ENCODE measurements at regions not wholly inside any gene's neighbourhood (a gene's known extent, or its start where the extent isn't known, plus 50 kb on each side); places are given as distances from the start of the nearest gene placed in this dataset.
A peak's percentile ranks its signal among the peaks of the same experiment; 100 is the strongest.

DNA sequence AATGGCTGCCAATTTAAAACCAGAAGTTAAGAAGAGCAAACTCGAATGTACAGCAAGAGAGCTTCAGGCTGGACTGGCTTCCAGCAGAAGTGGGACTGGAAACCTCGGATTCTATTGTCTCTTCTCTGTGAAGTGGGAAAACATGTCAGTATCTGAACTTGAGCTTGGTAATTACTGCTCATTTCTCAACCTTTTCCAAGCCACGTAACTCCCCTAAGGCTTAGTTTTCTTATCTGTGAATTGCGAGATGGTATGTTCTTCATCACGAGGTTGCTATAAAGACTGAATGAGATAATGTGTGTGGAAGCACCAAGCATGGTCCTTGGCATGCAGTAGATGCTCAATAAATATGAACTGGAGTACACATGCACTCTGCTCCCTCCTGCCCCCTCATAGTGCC lies 259.4 kb upstream of the SPRED2 start:
- Mint-ChIP-seq H3K4me3 (no peak overlapping the region), H3K27me3 (peaks cover 19 to 28% (median 26%) of the 10 kb centered on the region in 3 donors), H3K4me1 (no peaks in the 10 kb centered on the region), H3K9me3 (no peaks in the 10 kb centered on the region), H3K36me3 (no peaks in the 10 kb centered on the region), H3K27ac (no peak overlapping the region)
- DNase-seq (no peak), ATAC-seq (ENCODE audit: low read depth in 2 of 2) (no peak)

GRCh38 chr2:65688141-65688886 lies 255.9 kb upstream of the SPRED2 start:
- H3K27ac Mint-ChIP-seq, result no peak overlapping the region
- H3K4me1 Mint-ChIP-seq, result no peaks in the 10 kb centered on the region
- H3K36me3 Mint-ChIP-seq, result no peaks in the 10 kb centered on the region
- peaks cover 0 to 4% (median 2%) of the 10 kb centered on the region in 7 donors for H3K9me3 Mint-ChIP-seq
- ATAC-seq (ENCODE audit: low read depth in 2 of 2) (no peak), DNase-seq (no peak)
- peaks cover 24 to 33% (median 28%) of the 10 kb centered on the region in 3 donors for H3K27me3 Mint-ChIP-seq
- no peak overlapping the region for H3K4me3 Mint-ChIP-seq

- no peak for DNase-seq
- Mint-ChIP-seq H3K36me3 (no peaks in the 10 kb centered on the region), H3K9me3 (peaks cover 0 to 11% (median 3%) of the 10 kb centered on the region in 7 donors), H3K27me3 (peaks cover 26 to 32% (median 28%) of the 10 kb centered on the region in 3 donors), H3K27ac (no peak overlapping the region), H3K4me3 (no peak overlapping the region), H3K4me1 (no peaks in the 10 kb centered on the region)
- no peak for ATAC-seq (ENCODE audit: low read depth in 2 of 2)
Observed at GRCh38 chr2:65687614-65688013, 255.2 kb upstream of the SPRED2 start.

GRCh38 chr2:65686928-65687521 lies 254.6 kb upstream of the SPRED2 start:
- H3K36me3 Mint-ChIP-seq, result no peaks in the 10 kb centered on the region
- peaks cover 0 to 17% (median 5%) of the 10 kb centered on the region in 7 donors for H3K9me3 Mint-ChIP-seq
- ATAC-seq (ENCODE audit: low read depth in 2 of 2) (no peak), DNase-seq (no peak)
- no peak overlapping the region for H3K4me3 Mint-ChIP-seq
- H3K27me3 Mint-ChIP-seq, result peaks cover 23 to 34% (median 27%) of the 10 kb centered on the region in 3 donors
- H3K27ac Mint-ChIP-seq, result no peak overlapping the region
- H3K4me1 Mint-ChIP-seq, result no peaks in the 10 kb centered on the region

GRCh38 chr2:65681503-65681902 lies 249.1 kb upstream of the SPRED2 start:
- Mint-ChIP-seq H3K4me3 (no peak overlapping the region), H3K36me3 (no peaks in the 10 kb centered on the region), H3K27ac (no peak overlapping the region), H3K9me3 (peaks cover 0 to 29% (median 9%) of the 10 kb centered on the region in 7 donors), H3K27me3 (peaks cover 32 to 55% (median 46%) of the 10 kb centered on the region in 3 donors), H3K4me1 (no peaks in the 10 kb centered on the region)
- ATAC-seq (ENCODE audit: low read depth in 2 of 2) (no peak), DNase-seq (no peak)

DNA sequence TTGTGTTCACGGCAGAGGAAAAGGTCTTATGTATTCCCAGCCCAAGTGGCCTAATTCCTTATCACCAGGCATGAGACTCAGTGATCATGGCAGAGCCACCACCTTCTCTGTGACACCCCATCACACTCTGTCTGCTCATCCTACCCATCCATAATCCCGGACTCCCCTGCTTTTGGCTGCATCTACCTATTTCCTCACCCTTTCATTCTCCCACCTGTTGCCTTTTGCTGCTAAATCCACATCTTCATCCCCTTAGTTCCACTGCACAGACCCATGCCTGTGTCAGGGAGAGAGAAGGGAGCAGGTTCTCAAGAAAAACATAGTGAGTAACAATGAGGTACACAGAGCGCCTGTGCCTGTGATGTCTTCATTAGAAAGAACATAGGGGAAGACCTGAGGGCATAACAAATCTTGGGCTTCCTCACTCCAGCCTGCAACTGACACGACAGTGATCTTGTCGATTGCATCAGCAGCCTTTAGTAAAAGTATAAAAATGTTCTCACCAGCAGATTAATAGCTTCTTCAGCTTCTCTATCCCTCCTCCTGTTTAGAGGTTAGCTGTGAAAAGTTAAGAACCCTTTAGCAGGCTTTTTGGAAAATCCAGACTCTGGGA lies 246.5 kb upstream of the SPRED2 start:
- Mint-ChIP-seq H3K36me3 (peaks cover 12 to 13% of the 10 kb centered on the region in 2 donors), H3K27ac (no peak overlapping the region), H3K4me1 (no peaks in the 10 kb centered on the region), H3K9me3 (peaks cover 4 to 51% (median 23%) of the 10 kb centered on the region in 7 donors), H3K27me3 (peaks cover 43 to 66% (median 66%) of the 10 kb centered on the region in 3 donors), H3K4me3 (no peak overlapping the region)
- ATAC-seq (ENCODE audit: low read depth in 2 of 2) (no peak), DNase-seq (no peak)

GRCh38 chr2:65675350-65675749 lies 243.0 kb upstream of the SPRED2 start:
- peaks cover 12 to 13% of the 10 kb centered on the region in 2 donors for H3K36me3 Mint-ChIP-seq
- peaks cover 38 to 56% (median 43%) of the 10 kb centered on the region in 3 donors for H3K27me3 Mint-ChIP-seq
- no peak for ATAC-seq (ENCODE audit: low read depth in 2 of 2)
- H3K4me1 Mint-ChIP-seq, result no peaks in the 10 kb centered on the region
- H3K9me3 Mint-ChIP-seq, result peaks cover 4 to 29% (median 22%) of the 10 kb centered on the region in 7 donors
- DNase-seq, result no peak
- no peak overlapping the region for H3K4me3 Mint-ChIP-seq
- H3K27ac Mint-ChIP-seq, result no peak overlapping the region

DNA sequence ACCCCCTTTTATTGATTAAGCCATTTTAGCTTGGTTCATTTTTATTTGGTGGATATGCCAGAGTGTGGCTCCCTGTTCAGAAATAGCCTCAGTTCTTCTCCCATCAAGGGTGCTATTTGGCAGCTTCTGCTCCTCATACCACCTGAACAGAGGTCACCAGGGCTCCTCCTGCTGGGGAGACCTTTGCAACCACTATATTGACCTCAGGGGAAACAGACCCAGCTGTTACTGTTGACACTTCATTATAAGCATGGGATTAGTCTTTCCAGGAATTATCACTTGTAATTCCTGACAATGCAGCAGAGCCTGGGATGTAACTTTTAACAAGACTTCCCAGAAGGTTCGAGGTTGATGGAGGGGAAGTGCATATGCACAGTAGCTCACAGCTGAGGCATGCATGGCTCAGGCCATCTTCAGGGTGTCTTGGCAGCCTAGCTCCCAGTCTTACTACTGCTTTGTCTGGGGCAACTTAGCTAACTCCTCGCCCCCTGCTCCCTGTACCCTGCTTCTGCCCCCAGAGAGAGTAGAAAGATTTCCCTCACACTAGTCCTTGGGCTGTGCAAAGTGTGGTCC lies 239.4 kb upstream of the SPRED2 start:
- peaks cover 14 to 48% (median 31%) of the 10 kb centered on the region in 7 donors for H3K9me3 Mint-ChIP-seq

DNA sequence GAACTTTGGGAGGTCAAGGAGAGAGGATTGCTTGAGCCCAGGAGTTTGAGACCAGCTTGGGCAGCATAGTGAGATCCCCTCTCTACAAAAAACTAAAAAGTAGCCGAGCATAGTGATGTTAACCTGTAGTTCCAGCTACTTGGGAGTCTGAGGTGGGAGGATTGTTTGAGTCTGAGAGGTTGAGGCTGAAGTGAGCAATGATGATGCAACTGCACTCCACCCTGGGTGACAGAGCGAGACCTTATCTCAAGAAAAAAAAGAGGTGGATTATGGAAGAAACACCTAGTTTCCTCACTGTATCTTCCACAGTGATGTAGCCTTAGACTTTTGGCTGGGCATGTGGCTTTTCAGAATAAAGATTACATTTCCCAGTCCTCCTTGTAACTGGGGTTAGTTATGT lies 237.2 kb upstream of the SPRED2 start:
- DNase-seq, result no peak
- Mint-ChIP-seq H3K27ac (no peak overlapping the region), H3K4me1 (no peaks in the 10 kb centered on the region), H3K36me3 (peaks cover 0 to 19% of the 10 kb centered on the region in 2 donors), H3K9me3 (peaks cover 10 to 31% (median 19%) of the 10 kb centered on the region in 7 donors), H3K27me3 (peaks cover 18 to 28% (median 27%) of the 10 kb centered on the region in 3 donors), H3K4me3 (no peak overlapping the region)
- no peak for ATAC-seq (ENCODE audit: low read depth in 2 of 2)

More for the DNA sequence above, 239.4 kb upstream of the SPRED2 start:
- H3K27me3 Mint-ChIP-seq, result peaks cover 20 to 43% (median 24%) of the 10 kb centered on the region in 3 donors
- H3K36me3 Mint-ChIP-seq, result peaks cover 12 to 32% of the 10 kb centered on the region in 2 donors
- DNase-seq (no peak), ATAC-seq (ENCODE audit: low read depth in 2 of 2) (no peak)
- H3K4me1 Mint-ChIP-seq, result no peaks in the 10 kb centered on the region
- no peak overlapping the region for H3K4me3 Mint-ChIP-seq
- no peak overlapping the region for H3K27ac Mint-ChIP-seq

DNA sequence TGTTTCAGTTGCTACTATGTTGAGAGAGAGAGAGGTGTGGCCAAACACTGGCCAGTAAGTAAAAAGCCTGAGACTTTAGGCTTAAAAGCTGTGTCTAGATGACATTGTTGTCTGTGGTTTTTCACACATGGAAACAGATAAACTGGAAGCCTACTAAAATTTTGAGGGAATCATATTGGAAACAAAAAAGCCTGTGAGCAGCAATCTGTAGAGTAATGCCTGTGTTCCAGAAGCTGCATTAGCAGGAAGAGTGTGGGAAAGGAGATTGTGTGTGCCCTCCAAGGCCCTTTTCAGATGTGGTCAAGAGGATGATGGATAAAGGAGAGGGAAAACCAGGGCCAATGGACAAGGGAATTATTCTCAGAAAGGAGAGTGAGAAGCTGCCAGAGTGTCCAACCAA lies 236.3 kb upstream of the SPRED2 start:
- no peaks in the 10 kb centered on the region for H3K4me1 Mint-ChIP-seq

DNA sequence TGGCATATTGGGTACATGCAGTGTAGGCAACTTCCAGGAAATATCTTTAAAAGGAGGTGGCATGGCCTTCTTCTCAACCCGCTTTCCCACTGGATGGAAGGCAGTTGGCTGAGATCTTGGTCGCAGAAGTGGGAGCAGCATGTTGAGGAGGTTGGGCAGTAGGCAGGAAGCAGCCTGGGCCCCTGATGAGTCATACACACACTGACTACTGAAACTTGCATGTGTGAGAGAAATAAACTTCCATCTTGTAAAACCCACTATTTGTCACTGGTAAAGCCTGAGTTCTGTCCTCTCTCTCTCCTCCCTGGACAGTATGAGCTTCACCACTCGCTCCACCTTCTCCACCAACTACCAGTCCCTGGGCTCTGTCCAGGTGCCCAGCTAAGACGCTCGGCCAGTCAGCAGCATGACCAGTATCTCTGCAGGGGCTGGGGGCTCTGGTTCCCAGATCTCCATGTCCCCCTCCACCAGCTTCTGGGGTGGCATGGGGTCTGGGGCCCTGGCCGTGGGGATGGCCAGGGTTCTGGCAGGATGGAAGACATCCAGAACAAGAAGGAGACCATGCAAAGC lies 233.8 kb upstream of the SPRED2 start:
- ATAC-seq (ENCODE audit: low read depth in 2 of 2), result no peak
- H3K36me3 Mint-ChIP-seq, result peaks cover 0 to 19% of the 10 kb centered on the region in 2 donors
- peaks cover 0 to 7% (median 0%) of the 10 kb centered on the region in 3 donors for H3K4me1 Mint-ChIP-seq
- H3K9me3 Mint-ChIP-seq, result peaks cover 10 to 28% (median 19%) of the 10 kb centered on the region in 7 donors
- peak overlapping the region in 1 of 6 donors; percentile 63 for H3K27ac Mint-ChIP-seq
- peaks cover 17 to 50% (median 42%) of the 10 kb centered on the region in 3 donors for H3K27me3 Mint-ChIP-seq
- DNase-seq, result no peak
- no peak overlapping the region for H3K4me3 Mint-ChIP-seq

More for the DNA sequence above, 236.3 kb upstream of the SPRED2 start:
- no peak for ATAC-seq (ENCODE audit: low read depth in 2 of 2)
- no peak overlapping the region for H3K4me3 Mint-ChIP-seq
- peaks cover 0 to 19% of the 10 kb centered on the region in 2 donors for H3K36me3 Mint-ChIP-seq
- no peak overlapping the region for H3K27ac Mint-ChIP-seq
- DNase-seq, result no peak
- peaks cover 17 to 36% (median 28%) of the 10 kb centered on the region in 3 donors for H3K27me3 Mint-ChIP-seq
- H3K9me3 Mint-ChIP-seq, result peaks cover 10 to 28% (median 19%) of the 10 kb centered on the region in 7 donors

DNA sequence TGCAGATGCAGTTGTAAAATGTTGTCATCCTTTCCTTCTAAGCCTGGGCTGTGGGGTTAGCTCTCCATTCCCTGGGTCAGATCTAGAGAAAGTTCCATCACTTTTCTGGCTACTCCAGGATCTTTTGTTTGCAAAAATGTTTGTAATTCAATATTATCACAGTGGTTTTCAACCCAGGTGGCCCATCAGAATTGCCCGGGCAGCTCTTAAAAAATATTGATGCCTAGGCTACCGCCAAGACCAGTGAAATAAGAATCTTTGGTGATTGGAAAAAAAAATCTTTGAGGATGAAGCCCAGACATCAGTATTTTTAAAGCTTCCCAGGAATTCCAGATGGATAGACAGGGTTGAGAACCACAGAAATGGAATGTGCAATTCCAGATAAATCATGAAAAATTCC lies 232.5 kb upstream of the SPRED2 start:
- no peak for DNase-seq
- peaks cover 12 to 50% (median 41%) of the 10 kb centered on the region in 3 donors for H3K27me3 Mint-ChIP-seq

GRCh38 chr2:65663831-65664407 lies 231.5 kb upstream of the SPRED2 start:
- no peak for DNase-seq
- H3K9me3 Mint-ChIP-seq, result peaks cover 9 to 17% (median 11%) of the 10 kb centered on the region in 7 donors
- H3K4me1 Mint-ChIP-seq, result peaks cover 0 to 7% (median 0%) of the 10 kb centered on the region in 3 donors
- no peak for ATAC-seq (ENCODE audit: low read depth in 2 of 2)
- no peak overlapping the region for H3K27ac Mint-ChIP-seq
- no peak overlapping the region for H3K4me3 Mint-ChIP-seq
- peaks cover 0 to 12% of the 10 kb centered on the region in 2 donors for H3K36me3 Mint-ChIP-seq
- peaks cover 12 to 45% (median 34%) of the 10 kb centered on the region in 3 donors for H3K27me3 Mint-ChIP-seq

More for the DNA sequence above, 232.5 kb upstream of the SPRED2 start:
- no peak overlapping the region for H3K4me3 Mint-ChIP-seq
- no peak for ATAC-seq (ENCODE audit: low read depth in 2 of 2)
- peaks cover 0 to 7% (median 0%) of the 10 kb centered on the region in 3 donors for H3K4me1 Mint-ChIP-seq
- peaks cover 0 to 19% of the 10 kb centered on the region in 2 donors for H3K36me3 Mint-ChIP-seq
- peaks cover 10 to 27% (median 19%) of the 10 kb centered on the region in 7 donors for H3K9me3 Mint-ChIP-seq
- no peak overlapping the region for H3K27ac Mint-ChIP-seq

Data from naive B cell (primary cell).